ENCODE measurements at regions not wholly inside any gene's neighbourhood (a gene's known extent, or its start where the extent isn't known, plus 50 kb on each side); places are given as distances from the start of the nearest gene placed in this dataset.

DNA sequence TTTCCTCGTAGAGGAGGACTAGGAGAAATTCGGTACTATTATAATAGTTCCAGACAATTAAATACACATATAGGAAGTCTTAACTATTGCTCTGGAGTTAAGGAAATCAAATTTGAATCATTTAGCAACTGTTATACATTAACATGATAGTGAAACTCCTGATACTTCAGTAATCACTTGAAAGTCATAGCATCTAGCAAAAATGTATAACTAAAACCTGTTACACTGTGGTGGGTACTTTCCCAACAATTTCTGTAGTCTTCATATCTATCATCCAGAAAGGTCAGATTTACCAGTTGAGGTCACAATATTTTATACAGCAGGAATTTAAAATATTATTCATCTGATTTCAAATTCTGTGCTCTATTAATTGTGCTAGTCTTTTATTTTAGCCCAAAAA is 669.6 kb upstream of the PCDH10 start:
- TF ChIP-seq POLR2A (IDR thresholded peaks at IDR 0.05) (no peak), EP300 (IDR thresholded peaks at IDR 0.05; ENCODE audit: low read depth) (no peak), POLR2AphosphoS5 (IDR thresholded peaks at IDR 0.05) (no peak)
- TF ChIP-seq, protein P1, sequence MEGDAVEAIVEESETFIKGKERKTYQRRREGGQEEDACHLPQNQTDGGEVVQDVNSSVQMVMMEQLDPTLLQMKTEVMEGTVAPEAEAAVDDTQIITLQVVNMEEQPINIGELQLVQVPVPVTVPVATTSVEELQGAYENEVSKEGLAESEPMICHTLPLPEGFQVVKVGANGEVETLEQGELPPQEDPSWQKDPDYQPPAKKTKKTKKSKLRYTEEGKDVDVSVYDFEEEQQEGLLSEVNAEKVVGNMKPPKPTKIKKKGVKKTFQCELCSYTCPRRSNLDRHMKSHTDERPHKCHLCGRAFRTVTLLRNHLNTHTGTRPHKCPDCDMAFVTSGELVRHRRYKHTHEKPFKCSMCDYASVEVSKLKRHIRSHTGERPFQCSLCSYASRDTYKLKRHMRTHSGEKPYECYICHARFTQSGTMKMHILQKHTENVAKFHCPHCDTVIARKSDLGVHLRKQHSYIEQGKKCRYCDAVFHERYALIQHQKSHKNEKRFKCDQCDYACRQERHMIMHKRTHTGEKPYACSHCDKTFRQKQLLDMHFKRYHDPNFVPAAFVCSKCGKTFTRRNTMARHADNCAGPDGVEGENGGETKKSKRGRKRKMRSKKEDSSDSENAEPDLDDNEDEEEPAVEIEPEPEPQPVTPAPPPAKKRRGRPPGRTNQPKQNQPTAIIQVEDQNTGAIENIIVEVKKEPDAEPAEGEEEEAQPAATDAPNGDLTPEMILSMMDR (IDR thresholded peaks at IDR 0.05), result no peak
